ENCODE measurements at regions not wholly inside any gene's neighbourhood (a gene's known extent, or its start where the extent isn't known, plus 50 kb on each side); places are given as distances from the start of the nearest gene placed in this dataset.

DNA sequence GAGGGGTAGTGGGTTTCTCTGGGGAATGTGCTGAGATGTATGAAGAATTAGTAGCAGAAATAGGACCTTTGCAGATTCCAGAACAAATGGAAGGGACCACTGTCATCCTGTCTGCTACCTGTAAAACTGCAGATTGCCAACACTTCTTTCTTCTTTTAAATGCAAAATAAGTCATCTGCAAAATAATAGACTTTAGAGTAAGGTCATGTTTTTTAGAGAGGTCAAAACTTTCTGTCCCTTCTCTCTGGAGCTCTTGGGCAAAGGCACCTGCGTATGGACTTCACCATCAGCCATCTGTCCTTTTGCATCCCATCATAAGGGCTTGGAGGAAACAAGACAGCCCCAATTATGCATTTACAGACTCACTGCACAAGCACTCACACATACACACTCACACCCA lies 121.1 kb upstream of the PPARGC1A start:
- H3K27ac Mint-ChIP-seq = no peak overlapping the region
- no peaks in the 10 kb centered on the region for H3K4me1 Mint-ChIP-seq
- ATAC-seq (no peak), DNase-seq (no peak)
- no peaks in the 10 kb centered on the region for H3K9me3 ChIP-seq (ENCODE audit: control insufficient read depth in 2 of 3, low read length in 3 of 3)
- POLR2A ChIA-PET = no interaction called here
- no peaks in the 10 kb centered on the region for H3K27me3 ChIP-seq (ENCODE audit: control insufficient read depth in 2 of 2, insufficient read depth in 2 of 2, low read length in 2 of 2)
- H3K4me3 ChIP-seq (ENCODE audit: low read length) = no peak overlapping the region
- no peaks in the 10 kb centered on the region for H3K36me3 Mint-ChIP-seq
- no peak overlapping the region for H3K4me3 Mint-ChIP-seq
- H3K9me3 Mint-ChIP-seq = peaks cover 0 to 9% (median 0%) of the 10 kb centered on the region in 11 donors
- H3K27ac ChIP-seq (ENCODE audit: low read depth, low read length) = no peak overlapping the region
- CTCF ChIA-PET = no interaction called here
- H3K4me1 ChIP-seq (ENCODE audit: control insufficient read depth in 2 of 2, insufficient read depth in 2 of 2, low read length in 2 of 2) = no peaks in the 10 kb centered on the region
- no peaks in the 10 kb centered on the region for H3K36me3 ChIP-seq (ENCODE audit: control insufficient read depth in 2 of 3, insufficient read depth in 3 of 3, low read length in 3 of 3)
- intact Hi-C loops (cut with micrococcal nuclease) = no loop called here
- H3K27me3 Mint-ChIP-seq = peaks cover 0 to 7% (median 4%) of the 10 kb centered on the region in 5 donors

DNA sequence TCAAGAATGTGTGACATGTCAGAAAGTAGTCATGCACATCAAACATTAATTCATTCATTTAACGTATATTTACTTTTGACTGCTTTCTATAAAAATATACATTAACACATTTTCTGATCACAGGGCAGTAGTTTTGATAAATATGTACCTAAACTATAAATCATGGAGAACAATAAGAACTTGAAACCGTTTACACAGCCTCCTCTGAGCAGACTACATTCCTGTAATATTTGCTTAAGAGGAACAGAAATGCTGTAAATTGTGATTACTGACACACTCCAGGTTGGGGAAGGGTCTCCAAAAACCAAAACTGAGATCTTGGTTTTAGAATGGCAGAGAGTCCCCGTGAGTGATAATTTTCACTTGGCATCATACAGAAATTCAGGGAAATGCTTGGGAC lies 120.7 kb upstream of the PPARGC1A start:
- Mint-ChIP-seq H3K36me3 (no peaks in the 10 kb centered on the region), H3K27ac (no peak overlapping the region), H3K4me3 (no peak overlapping the region), H3K4me1 (no peaks in the 10 kb centered on the region), H3K9me3 (peaks cover 0 to 9% (median 1%) of the 10 kb centered on the region in 11 donors), H3K27me3 (peaks cover 0 to 8% (median 4%) of the 10 kb centered on the region in 5 donors)
- Histone ChIP-seq H3K4me1 (ENCODE audit: control insufficient read depth in 2 of 2, insufficient read depth in 2 of 2, low read length in 2 of 2) (no peaks in the 10 kb centered on the region), H3K27ac (ENCODE audit: low read depth, low read length) (no peak overlapping the region), H3K9me3 (ENCODE audit: control insufficient read depth in 2 of 3, low read length in 3 of 3) (no peaks in the 10 kb centered on the region), H3K4me3 (ENCODE audit: low read length) (no peak overlapping the region), H3K36me3 (ENCODE audit: control insufficient read depth in 2 of 3, insufficient read depth in 3 of 3, low read length in 3 of 3) (no peaks in the 10 kb centered on the region), H3K27me3 (ENCODE audit: control insufficient read depth in 2 of 2, insufficient read depth in 2 of 2, low read length in 2 of 2) (no peaks in the 10 kb centered on the region)
- no peak for ATAC-seq
- POLR2A ChIA-PET = no interaction called here
- CTCF ChIA-PET = no interaction called here
- intact Hi-C loops (cut with micrococcal nuclease) = no loop called here
- no peak for DNase-seq

GRCh38 chr4:24007860-24008261 lies 118.0 kb upstream of the PPARGC1A start:
- ChIA-PET POLR2A (no interaction called here), CTCF (no interaction called here)
- Mint-ChIP-seq H3K4me1 (peaks cover 0 to 2% (median 0%) of the 10 kb centered on the region in 7 donors), H3K9me3 (peaks cover 0 to 7% (median 3%) of the 10 kb centered on the region in 11 donors), H3K27ac (no peak overlapping the region), H3K27me3 (peaks cover 0 to 13% (median 5%) of the 10 kb centered on the region in 5 donors), H3K4me3 (no peak overlapping the region), H3K36me3 (no peaks in the 10 kb centered on the region)
- intact Hi-C loops (cut with micrococcal nuclease) = no loop called here
- H3K4me1 ChIP-seq (ENCODE audit: control insufficient read depth in 2 of 2, insufficient read depth in 2 of 2, low read length in 2 of 2) = no peaks in the 10 kb centered on the region
- no peak overlapping the region for H3K4me3 ChIP-seq (ENCODE audit: low read length)
- H3K9me3 ChIP-seq (ENCODE audit: control insufficient read depth in 2 of 3, low read length in 3 of 3) = no peaks in the 10 kb centered on the region
- H3K27ac ChIP-seq (ENCODE audit: low read depth, low read length) = no peak overlapping the region
- H3K36me3 ChIP-seq (ENCODE audit: control insufficient read depth in 2 of 3, insufficient read depth in 3 of 3, low read length in 3 of 3) = no peaks in the 10 kb centered on the region
- no peak for DNase-seq
- no peaks in the 10 kb centered on the region for H3K27me3 ChIP-seq (ENCODE audit: control insufficient read depth in 2 of 2, insufficient read depth in 2 of 2, low read length in 2 of 2)
- no peak for ATAC-seq

DNA sequence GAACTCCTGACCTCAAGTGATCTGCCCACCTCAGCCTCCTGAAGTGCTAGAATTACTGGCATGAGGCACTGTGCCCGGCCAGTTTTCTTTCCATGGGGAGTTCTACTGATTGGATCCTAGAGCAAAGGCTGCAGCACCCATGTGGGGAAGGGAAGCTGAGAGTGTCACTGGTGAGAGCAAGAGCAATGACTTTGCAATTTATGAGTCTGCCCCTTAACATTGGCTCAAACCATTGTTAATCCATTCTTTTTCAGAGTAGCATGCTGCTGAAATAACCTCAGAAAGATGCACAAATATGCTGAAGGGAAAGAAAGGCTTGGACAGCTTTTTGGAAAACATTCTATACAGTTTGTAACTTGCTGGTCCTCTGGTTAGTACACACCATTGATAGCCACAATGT lies 116.4 kb upstream of the PPARGC1A start:
- H3K4me1 ChIP-seq (ENCODE audit: control insufficient read depth in 2 of 2, insufficient read depth in 2 of 2, low read length in 2 of 2) = no peaks in the 10 kb centered on the region
- H3K36me3 ChIP-seq (ENCODE audit: control insufficient read depth in 2 of 3, insufficient read depth in 3 of 3, low read length in 3 of 3) = no peaks in the 10 kb centered on the region
- intact Hi-C loops (cut with micrococcal nuclease) = no loop called here
- no peaks in the 10 kb centered on the region for H3K27me3 ChIP-seq (ENCODE audit: control insufficient read depth in 2 of 2, insufficient read depth in 2 of 2, low read length in 2 of 2)
- no peak overlapping the region for H3K27ac ChIP-seq (ENCODE audit: low read depth, low read length)
- ATAC-seq (no peak), DNase-seq (no peak)
- Mint-ChIP-seq H3K4me1 (peaks cover 0 to 2% (median 0%) of the 10 kb centered on the region in 7 donors), H3K9me3 (peaks cover 0 to 7% (median 3%) of the 10 kb centered on the region in 11 donors), H3K4me3 (no peak overlapping the region), H3K36me3 (no peaks in the 10 kb centered on the region), H3K27me3 (peaks cover 0 to 17% (median 5%) of the 10 kb centered on the region in 5 donors), H3K27ac (no peak overlapping the region)
- POLR2A ChIA-PET = no interaction called here
- no peak overlapping the region for H3K4me3 ChIP-seq (ENCODE audit: low read length)
- CTCF ChIA-PET = no interaction called here
- no peaks in the 10 kb centered on the region for H3K9me3 ChIP-seq (ENCODE audit: control insufficient read depth in 2 of 3, low read length in 3 of 3)

GRCh38 chr4:24003926-24004325 lies 114.1 kb upstream of the PPARGC1A start:
- CTCF ChIA-PET = interaction anchor here (0.6 kb wide), 1 partner anchor 209 kb away, joined by 3 read pairs; no protein-coding TSS in a partner anchor
- H3K9me3 ChIP-seq (ENCODE audit: control insufficient read depth in 2 of 3, low read length in 3 of 3) = no peaks in the 10 kb centered on the region
- POLR2A ChIA-PET = no interaction called here
- DNase-seq (no peak), ATAC-seq (no peak)
- no peak overlapping the region for H3K27ac Mint-ChIP-seq
- no peak overlapping the region for H3K27ac ChIP-seq (ENCODE audit: low read depth, low read length)
- no peaks in the 10 kb centered on the region for H3K4me1 ChIP-seq (ENCODE audit: control insufficient read depth in 2 of 2, insufficient read depth in 2 of 2, low read length in 2 of 2)
- H3K4me3 ChIP-seq (ENCODE audit: low read length) = no peak overlapping the region
- H3K36me3 Mint-ChIP-seq = no peaks in the 10 kb centered on the region
- H3K4me1 Mint-ChIP-seq = peaks cover 0 to 2% (median 0%) of the 10 kb centered on the region in 7 donors
- intact Hi-C loops (cut with micrococcal nuclease) = no loop called here
- H3K4me3 Mint-ChIP-seq = no peak overlapping the region
- H3K27me3 ChIP-seq (ENCODE audit: control insufficient read depth in 2 of 2, insufficient read depth in 2 of 2, low read length in 2 of 2) = no peaks in the 10 kb centered on the region
- H3K27me3 Mint-ChIP-seq = peaks cover 0 to 17% (median 6%) of the 10 kb centered on the region in 5 donors
- H3K36me3 ChIP-seq (ENCODE audit: control insufficient read depth in 2 of 3, insufficient read depth in 3 of 3, low read length in 3 of 3) = no peaks in the 10 kb centered on the region
- peaks cover 0 to 7% (median 3%) of the 10 kb centered on the region in 11 donors for H3K9me3 Mint-ChIP-seq

- Histone ChIP-seq H3K27ac (ENCODE audit: low read depth, low read length) (no peak overlapping the region), H3K27me3 (ENCODE audit: control insufficient read depth in 2 of 2, insufficient read depth in 2 of 2, low read length in 2 of 2) (no peaks in the 10 kb centered on the region), H3K36me3 (ENCODE audit: control insufficient read depth in 2 of 3, insufficient read depth in 3 of 3, low read length in 3 of 3) (no peaks in the 10 kb centered on the region), H3K9me3 (ENCODE audit: control insufficient read depth in 2 of 3, low read length in 3 of 3) (no peaks in the 10 kb centered on the region), H3K4me3 (ENCODE audit: low read length) (no peak overlapping the region), H3K4me1 (ENCODE audit: control insufficient read depth in 2 of 2, insufficient read depth in 2 of 2, low read length in 2 of 2) (no peaks in the 10 kb centered on the region)
- ChIA-PET POLR2A (no interaction called here), CTCF (interaction anchor here (0.6 kb wide), 1 partner anchor 208 kb away, joined by 3 read pairs; no protein-coding TSS in a partner anchor)
- H3K4me3 Mint-ChIP-seq = no peak overlapping the region
- intact Hi-C loops (cut with micrococcal nuclease) = no loop called here
- peaks cover 0 to 7% (median 3%) of the 10 kb centered on the region in 11 donors for H3K9me3 Mint-ChIP-seq
- H3K36me3 Mint-ChIP-seq = no peaks in the 10 kb centered on the region
- no peak overlapping the region for H3K27ac Mint-ChIP-seq
- peaks cover 0 to 2% (median 0%) of the 10 kb centered on the region in 7 donors for H3K4me1 Mint-ChIP-seq
- no peak for DNase-seq
- peaks cover 0 to 17% (median 6%) of the 10 kb centered on the region in 5 donors for H3K27me3 Mint-ChIP-seq
- ATAC-seq = no peak
Measured at GRCh38 chr4:24003496-24003895, 113.6 kb upstream of the PPARGC1A start.

DNA sequence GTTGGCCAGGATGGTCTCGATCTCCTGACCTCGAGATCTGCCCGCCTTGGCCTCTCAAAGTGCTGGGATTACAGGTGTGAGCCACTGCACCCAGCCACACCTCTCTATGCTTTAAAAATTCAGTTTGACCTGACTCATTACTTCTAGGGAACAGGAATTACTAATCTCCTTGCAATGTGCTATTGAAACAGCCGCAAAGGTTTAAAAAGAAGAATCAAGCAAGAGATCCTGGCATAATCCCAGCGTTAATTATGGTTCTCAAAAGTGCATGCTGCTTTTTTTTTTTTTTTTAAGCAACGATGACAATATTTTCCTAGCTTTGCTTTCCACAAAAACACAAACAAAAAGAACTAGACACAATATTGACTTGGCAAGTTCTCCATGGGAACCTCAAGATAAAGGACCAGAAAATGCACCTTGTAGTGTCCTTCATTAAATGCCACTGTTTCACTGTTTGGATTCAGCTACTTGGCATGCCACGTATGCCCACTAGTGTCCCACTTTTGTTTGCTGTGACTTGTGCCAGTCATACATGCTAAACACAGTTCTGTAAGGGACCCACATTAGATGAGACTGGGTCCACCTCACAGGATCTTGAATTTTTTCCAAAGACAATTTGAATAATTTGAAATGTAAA lies 112.6 kb upstream of the PPARGC1A start:
- no peaks in the 10 kb centered on the region for H3K36me3 ChIP-seq (ENCODE audit: control insufficient read depth in 2 of 3, insufficient read depth in 3 of 3, low read length in 3 of 3)
- Mint-ChIP-seq H3K9me3 (peaks cover 0 to 7% (median 3%) of the 10 kb centered on the region in 11 donors), H3K4me1 (peaks cover 0 to 2% (median 0%) of the 10 kb centered on the region in 7 donors), H3K27me3 (peaks cover 0 to 17% (median 6%) of the 10 kb centered on the region in 5 donors), H3K36me3 (no peaks in the 10 kb centered on the region), H3K4me3 (no peak overlapping the region), H3K27ac (no peak overlapping the region)
- H3K9me3 ChIP-seq (ENCODE audit: control insufficient read depth in 2 of 3, low read length in 3 of 3) = no peaks in the 10 kb centered on the region
- H3K4me1 ChIP-seq (ENCODE audit: control insufficient read depth in 2 of 2, insufficient read depth in 2 of 2, low read length in 2 of 2) = no peaks in the 10 kb centered on the region
- ATAC-seq (no peak), DNase-seq (no peak)
- no peak overlapping the region for H3K27ac ChIP-seq (ENCODE audit: low read depth, low read length)
- intact Hi-C loops (cut with micrococcal nuclease) = no loop called here
- ChIA-PET POLR2A (no interaction called here), CTCF (no interaction called here)
- no peak overlapping the region for H3K4me3 ChIP-seq (ENCODE audit: low read length)
- no peaks in the 10 kb centered on the region for H3K27me3 ChIP-seq (ENCODE audit: control insufficient read depth in 2 of 2, insufficient read depth in 2 of 2, low read length in 2 of 2)

Data from naive thymus-derived CD4-positive, alpha-beta T cell (primary cell).